ENCODE measurements at regions not wholly inside any gene's neighbourhood (a gene's known extent, or its start where the extent isn't known, plus 50 kb on each side); places are given as distances from the start of the nearest gene placed in this dataset.
"Not testable (repeated sequence)": the region's sequence is repeated elsewhere in the genome, so short reads cannot be mapped to it uniquely, and the experiment has no call there.

DNA sequence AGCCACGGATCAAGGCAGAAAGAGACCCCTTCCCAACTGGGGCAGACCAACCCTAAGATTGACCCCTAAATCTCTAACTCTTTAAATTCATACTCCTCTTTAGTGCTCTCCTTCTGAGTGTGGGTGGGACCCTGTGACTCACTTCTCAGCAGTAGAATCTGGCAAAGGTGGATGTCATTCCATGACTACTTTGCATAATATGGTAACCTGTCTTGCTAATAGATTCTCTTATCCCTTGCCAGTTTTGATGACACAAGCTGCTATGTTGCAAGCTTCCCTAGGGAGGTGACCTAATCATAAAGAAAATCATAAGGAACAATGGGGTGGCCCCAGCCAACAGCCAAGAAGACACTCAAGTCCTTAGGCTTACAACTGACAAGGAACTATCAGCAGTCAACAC, 155.4 kb upstream of the VWC2 start:
- DNase-seq: no peak

DNA sequence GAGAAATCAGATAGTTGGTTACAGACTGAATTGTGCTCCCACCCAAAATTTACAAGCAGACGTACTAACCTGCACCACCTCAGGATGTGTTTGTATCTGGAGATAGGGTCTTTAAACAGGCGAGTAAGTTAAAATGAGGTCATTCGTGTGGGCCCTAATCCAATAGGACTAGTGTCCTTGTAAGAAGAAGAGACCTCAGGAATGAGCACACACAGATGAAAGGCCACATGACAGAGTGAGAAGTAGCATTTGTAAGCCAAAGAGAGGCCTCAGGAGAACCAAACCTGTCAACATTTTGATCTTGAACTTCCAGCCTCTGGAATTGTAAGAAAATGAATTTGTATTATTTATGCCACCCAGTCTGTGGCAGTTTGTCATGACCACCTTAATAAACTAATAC, 149.5 kb upstream of the VWC2 start:
- DNase-seq: no peak

DNA sequence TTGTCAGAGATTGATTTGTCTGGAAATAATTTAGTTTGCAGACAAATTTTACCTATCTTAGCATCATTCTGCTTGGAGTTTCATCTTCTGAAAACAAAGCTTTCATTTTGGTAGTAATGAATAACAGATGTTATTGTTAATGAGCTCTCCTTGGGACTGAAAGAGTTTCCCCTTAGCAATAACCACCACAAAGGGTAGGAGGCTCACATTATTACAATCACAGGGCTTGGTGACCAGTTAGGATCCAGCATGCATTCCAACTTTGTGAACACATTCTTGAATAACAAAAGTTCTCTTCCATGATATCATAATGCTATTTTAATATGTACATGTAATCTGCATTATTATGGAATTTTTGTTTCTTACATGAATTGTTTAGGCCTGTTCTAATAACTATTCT, 148.8 kb upstream of the VWC2 start:
- no peak for DNase-seq

DNA sequence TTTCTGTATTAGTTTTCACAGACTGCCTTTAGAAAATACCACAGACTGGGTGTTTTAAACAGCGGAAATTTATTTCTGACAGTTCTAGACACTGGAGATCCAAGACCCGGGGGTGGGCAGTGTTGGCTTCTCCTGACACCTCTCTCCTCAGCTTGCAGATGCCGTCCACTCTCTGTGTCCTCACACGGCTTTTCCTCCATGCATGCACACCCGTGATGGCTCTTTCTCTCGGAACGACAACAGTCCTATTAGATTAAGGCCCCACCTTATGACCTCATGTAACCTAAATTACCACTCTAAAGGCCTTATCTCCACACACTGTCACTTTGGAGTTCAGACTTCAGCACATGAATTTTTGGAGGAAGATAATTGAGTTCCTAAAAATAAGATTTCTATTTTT, 142.9 kb upstream of the VWC2 start:
- DNase-seq: no peak

DNA sequence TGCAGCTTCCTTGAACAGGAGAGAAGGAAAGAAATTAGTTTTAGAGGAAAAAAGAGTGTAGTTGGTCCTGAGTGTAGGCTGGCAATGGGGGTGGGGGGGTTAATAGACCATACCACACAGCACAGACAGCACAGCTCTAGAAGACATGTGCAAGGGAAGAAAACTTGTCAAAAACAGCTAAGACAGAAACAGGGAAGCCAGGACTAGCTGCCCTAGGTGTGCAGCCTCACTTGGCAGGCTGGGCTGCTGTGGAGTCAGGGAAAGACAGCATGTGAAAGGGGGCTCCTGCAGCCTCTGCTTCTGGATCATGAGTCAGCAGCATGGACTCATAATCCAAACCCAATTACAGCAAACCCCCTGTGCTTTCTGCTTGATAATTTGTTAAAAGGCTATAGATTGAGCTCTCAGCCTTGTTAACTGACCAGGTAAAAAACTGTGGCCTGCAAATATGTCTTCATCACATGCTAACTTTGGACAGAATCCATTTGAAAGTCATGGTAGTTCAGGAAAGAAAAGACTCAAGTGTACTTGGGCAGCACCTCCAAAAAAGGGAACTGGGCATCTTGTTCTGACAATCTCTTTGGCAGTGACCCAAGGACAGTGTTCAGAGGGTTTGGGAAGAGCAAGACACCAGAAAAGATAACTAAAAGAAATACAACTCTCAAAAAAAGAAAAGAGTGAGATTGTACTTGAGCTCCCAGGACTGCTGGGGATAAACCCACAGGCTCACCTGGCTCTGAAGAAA, 142.2 kb upstream of the VWC2 start:
- no peak for DNase-seq

DNA sequence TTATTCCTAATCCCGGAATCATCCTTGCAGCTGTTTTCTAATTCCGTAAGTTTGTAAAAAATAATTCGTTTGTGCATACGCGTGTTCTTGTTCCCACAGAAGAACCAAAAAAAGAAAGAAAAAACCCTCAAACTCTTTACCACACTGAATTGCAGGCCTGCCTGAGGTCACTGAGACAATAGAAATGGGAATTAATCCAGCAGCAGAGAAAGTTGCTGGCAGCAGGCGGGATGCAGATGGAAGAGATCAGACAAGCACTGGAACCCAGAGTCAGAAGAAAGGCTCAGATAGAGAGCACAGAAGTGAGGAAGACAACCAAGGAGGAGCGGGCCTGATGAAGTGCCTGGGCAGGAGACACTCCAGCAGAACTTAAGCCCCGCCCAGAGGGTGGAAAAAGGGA, 141.5 kb upstream of the VWC2 start:
- DNase-seq: no peak

DNA sequence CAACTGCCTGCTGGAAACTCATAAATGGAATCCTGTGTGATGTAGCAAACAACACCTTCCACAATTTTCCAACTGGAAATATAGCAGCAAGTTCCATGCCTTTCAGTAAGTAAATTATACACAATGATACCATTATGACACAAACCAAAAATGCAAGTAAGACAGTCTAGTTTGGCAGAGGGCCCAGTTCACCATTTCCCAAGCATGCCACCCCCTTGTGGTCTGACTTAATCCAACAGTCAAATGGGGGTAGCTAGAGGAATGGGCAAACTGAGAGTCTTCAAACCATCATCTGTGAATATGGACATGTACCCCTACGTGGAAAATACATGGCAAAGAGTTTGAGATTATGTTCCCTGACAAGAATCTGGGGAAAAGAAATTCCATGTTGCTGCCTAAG, 137.6 kb upstream of the VWC2 start:
- no peak for DNase-seq

DNA sequence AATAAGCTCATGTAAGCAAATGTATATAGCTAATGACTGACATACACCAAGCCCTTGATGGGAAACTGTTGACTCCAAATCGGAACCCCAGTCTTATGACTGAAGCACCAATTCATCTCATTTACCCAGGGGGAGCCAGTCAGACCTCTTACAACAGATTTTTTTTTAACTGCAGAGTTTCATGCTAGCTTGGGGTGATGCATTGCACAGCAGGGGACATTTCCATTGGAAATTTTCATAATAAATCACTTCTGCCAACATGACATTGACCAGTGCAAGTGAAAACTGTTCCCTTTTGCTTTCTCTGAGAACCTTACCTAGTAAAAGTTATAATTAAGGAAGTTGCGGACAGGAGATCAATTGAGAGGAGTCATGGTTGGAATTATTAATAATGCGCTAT, 137.0 kb upstream of the VWC2 start:
- DNase-seq: no peak

DNA sequence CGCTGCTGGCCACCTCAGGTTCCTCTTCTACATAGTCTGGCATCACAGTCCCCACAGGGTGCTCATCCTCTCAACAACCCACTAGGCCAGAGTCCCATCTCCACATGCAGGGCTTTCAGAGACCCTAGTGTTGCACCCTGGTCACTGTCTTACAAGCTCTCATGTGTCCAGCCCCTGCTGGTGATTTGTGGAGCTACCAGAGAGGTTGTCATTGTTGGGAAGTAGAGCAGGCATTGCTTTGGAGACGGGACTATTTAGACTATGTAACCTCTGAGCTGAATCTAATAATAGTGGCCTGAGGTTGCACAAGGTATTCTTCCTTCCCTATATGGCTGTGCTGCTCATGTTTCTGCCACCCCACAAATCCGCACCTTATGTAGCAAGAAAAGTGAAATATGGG, 135.3 kb upstream of the VWC2 start:
- no peak for DNase-seq

DNA sequence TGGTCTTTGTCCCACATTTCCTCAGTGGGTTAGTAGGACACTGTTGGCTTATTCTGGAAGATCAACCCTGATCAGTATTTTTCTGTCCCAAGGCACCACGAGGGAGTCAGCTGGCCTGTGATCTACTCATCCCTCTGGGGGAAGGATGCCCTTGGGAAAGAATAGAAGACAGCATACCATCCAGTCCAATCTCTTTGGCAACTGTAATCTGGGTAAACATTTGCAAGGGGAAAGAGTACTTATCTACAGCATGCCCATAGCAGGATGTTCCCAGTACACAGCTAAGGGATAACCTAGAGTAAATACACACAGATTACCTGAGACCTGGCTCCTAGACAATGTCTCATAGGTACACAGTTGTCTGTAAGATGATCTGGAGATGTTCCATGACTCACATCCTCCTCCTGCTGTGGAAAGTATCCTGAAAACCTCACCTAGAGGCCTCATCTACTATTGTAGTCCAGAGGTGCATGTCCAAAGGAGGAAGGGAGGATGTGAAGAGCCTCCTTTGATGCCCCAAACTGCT, 134.3 kb upstream of the VWC2 start:
- no peak for DNase-seq

DNA sequence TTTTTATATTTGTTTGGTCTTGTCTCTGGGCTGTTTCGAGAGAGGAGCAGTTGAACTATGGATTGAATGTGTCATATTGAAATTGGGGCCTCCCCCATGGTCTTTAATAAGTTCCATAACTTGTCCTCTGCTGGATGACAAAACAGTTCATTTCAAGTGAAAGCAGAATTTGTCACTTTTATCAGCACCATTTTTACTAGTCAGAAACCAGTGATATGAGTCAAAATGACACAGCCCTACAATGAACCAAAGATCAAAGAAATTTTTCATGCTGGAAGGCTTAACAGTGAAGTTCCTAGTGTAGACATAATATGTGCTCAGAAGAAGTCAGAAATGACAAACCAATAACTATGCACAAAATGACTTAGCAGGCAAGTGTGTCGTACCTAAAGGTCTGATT, 133.6 kb upstream of the VWC2 start:
- no peak for DNase-seq

DNA sequence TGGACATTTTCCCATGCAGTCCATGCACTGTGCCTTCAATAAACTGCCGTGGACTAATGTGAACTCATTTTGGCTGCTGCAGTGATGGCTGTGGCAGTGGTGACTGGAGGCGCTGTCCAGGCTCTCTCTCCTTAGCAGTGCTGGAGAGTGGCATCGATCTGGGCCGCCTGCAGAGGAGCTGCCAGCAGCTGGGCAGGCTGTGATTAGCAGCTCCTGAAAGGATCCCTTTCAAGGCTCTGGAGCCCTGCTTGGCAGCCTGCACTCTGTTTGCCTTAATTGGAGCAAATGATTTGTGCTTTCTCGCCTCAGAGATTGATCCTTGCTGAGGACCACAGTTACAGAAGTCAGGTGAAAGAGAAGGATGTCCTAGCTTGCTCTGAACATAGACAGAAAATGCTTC, 130.1 kb upstream of the VWC2 start:
- DNase-seq: no peak

DNA sequence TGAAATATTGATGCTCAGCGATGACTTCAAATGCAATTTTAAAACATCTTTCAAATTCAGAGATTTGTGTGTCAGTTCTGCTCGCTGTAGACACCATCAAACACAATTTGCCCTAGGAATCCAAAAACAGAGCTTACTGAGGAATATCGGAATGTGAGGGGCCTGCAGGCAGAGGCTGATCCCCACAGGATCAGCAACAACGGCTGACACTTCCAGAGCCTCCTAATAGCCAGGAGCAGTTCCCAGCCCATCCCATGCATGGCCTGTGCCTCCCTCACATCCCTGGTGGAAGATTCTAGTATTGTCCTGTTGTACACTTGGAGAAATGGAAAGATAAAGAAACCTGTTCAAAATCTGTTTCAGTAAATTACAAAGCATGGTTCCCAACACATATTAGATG, 129.7 kb upstream of the VWC2 start:
- DNase-seq: no peak

DNA sequence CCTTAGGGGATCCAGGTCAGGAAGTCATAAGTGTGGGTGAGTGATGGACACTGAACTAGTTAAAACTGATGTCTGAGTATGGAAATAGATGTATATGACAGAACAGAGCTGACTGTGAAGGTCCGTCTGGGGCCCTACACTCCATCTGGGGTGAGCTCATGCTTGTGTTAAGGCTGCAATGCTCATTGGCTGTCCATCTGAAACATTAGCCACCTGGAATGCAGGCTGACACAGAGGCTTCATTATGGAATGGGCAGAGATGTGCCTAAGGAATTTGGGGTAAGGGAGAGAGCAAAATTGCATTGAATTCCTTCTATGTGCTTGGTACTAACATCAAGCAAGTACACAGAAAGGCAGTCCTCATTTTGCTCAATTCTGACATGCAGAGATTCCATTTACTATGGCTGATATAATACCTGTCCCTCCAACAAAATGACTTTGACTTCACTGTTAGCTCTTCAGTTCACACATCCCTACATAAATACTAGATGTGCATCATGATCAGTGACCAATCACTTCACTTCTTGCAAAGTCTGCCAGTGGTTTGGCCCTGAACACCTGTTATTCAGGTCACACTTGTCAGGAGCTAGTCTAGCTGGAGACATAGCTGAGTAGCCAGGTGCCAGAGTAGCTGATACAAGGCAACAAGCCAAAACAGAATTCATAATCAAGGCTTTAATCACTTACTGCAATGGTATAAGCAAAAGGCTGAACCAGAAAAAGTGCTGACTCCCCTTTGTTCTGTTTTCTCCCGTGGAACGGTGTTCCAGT, 128.9 kb upstream of the VWC2 start:
- DNase-seq: no peak

DNA sequence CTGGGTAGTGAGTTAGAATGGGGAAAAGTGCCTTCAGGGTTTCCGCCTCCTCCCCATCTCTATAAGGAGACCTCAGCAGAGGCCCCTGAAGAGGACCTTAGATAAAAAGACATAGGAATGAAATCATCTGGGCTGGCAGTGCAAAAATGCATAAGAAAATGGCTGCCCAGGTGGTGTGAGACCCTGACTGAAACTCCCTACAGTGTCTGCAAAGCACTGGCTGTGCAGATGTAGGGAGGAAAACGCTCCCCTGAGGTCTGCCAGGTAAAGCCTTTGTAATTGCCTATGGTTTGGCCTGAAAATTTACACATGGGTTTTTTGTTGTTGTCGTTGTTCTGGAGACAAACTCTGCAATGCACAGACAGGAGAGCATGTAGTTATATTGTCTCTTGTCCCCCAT, 128.1 kb upstream of the VWC2 start:
- DNase-seq: no peak

DNA sequence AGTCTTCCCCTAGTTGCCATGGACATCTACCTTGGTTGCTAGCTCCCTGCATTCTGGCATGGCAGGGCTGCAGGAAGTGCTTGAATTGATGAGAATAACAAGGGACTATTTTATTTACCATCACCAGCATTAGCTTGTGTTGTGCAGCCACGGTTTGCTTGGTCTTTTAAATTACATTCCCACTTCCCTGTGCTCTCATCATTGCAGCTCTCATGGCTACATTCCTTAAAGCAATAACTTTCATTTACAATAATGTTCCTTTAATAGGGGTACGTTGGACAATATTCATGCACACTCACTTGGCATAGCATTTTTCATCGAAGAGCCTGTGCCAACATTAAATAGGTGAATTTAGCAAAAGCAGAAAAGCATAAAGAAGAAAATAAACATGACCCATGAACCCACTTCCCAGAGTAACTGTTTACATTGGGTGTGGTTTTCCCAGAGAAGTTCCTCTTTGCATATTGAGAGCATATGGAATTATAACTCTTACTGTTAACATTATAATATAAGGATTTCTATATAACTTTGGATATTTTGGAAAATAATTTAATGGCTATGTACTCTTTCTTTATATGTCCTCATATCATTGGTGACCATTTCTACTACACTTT, 113.2 kb upstream of the VWC2 start:
- no peak for DNase-seq

DNA sequence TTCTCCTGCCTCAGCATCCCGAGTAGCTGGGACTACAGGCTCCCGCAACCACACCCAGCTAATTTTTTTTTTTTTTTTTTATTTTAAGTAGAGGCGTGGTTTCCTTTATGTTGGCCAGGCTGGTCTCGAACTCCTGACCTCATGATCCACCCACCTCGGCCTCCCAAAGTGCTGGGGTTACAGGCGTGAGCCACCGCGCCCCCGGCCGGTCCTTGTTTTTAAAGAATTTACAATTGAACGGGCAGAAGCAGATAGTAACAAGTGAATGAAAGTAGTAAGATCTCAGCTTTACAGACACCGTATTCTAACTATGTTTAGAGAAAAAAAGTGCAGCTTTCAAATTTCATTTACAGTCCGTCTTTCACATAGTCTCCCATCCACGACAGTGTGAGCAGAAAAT, 112.5 kb upstream of the VWC2 start:
- DNase-seq: no peak

DNA sequence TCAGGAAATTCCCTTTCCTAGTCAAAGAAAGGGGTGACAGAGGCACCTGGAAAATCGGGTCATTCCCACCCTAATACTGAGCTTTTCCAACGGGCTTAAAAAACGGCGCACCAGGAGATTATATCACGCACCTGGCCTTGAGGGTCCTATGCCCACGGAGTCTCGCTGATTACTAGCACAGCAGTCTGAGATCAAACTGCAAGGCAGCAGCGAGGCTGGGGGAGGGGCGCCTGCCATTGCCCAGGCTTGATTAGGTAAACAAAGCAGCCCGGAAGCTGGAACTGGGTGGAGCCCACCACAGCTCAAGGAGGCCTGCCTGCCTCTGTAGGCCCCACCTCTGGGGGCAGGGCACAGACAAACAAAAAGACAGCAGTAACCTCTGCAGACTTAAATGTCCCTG, 107.5 kb upstream of the VWC2 start:
- not testable (repeated sequence) for DNase-seq

DNA sequence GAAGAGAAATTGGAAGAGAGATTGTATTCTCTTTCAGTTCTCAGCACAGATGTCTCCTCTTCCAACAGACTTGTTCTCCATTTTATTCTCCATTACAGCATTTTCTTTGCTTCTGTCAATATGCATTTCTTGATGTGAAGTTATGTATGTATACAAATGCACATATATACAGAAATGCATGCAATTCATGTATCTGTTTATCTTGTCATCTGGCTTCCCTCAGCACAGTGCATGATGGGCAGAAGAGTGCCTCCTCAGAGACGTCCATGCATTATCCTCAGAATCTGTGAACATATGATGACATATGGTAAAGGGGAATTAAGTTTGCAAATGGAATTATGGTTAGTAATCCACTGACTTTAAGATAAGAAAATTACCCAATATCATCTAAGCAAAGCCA, 106.7 kb upstream of the VWC2 start:
- no peak for DNase-seq

DNA sequence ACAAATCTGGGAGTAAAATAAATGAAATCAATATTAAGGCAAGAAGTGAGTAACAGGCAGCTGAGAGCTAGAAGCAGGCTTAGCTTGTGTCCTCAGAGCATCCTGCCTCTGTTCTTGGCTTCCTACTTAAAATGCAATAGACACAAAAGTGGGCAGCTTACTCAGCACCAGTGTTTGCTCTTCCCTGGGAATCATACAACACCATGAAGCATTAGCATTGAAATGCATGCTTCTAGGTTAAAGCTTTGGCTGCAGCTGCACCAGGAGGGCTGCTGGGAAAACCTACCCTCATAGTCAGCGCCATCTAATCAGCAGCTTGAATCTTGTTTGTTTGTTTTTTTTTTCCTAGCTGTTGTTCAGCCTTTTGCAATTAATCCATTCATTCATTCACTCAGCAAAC, 104.2 kb upstream of the VWC2 start:
- DNase-seq: no peak

DNA sequence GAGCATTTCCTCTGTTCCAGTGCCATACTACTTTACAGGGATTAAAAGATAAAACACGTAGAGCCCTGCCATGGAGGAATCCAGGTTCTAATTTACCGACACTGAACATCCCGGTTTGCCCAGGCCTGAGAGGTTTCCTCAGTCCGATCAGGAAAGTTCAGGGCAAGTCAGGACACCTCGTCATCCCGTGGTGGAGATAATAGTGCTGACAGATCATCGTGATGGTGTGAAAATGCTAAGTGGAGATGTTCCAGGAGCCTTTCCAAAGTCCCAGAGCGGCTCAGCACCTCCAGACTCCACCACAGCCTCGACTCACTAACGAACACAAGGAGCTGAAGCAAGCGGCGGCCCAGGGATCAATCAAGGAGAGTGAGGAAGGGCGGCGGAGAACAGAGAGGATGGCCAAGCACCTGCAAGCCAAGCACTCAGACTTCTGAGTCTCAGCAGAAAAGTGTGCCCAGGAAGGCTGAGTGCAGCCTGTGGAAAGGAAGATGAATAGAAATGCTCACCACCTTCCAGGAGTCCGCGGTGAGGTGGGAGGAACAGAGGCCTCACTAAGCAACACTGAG, 103.7 kb upstream of the VWC2 start:
- no peak for DNase-seq

DNA sequence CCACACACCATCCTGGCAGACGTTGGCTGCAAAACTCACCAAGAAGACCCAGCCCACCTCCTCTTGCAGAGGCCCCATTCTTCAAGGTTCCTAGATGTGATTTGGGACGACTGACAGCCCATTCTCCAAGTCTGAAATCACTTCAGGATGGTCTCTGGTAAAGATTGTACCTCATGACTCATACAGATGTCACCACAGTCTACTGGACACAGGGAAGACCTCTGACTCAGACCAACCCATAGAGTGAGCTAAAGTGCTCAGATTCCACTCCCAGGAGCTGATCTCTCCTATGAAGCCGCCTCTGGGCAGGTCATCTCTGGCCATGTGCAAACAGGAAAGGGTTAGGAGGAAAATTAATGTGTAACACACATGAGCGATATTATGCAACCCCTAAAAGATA, 102.4 kb upstream of the VWC2 start:
- no peak for DNase-seq

DNA sequence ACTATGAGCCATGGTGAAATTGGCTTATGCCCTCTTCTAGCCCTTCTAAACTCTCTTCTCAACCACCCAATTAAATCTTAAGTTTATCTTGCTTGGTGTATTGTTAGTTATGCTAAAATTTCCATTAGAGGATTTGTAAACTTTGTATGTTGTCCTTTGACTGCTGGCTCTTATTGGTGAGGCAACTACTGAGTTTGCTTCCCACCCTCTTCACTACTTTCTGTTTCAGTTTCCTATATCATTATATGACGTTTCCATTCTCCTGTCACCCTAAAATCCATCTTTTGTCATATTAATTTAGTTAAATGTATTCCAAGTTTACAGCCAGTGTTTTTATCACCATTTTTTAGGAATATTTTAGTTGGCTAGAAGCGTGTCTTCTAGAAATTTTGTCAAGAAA, 80.9 kb upstream of the VWC2 start:
- DNase-seq: no peak

DNA sequence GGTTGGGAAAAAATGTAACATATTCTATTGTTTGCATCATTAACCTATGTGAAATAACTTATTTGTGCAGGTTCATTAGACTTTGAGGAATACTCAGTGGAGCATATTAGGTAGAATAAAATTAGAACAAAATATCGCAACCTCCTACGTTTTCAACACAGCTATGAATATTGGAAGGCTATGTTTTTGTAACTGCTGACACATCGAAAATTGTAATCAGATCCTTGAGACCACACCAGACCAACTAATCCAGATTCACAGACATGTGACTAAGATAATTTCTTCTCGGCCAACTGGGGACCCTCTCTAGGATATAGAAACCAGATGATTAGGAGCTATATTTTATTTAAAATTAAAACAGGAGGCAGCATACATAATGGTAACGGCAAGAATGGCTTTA, 77.5 kb upstream of the VWC2 start:
- no peak for DNase-seq
